ENCODE measurements at regions not wholly inside any gene's neighbourhood (a gene's known extent, or its start where the extent isn't known, plus 50 kb on each side); places are given as distances from the start of the nearest gene placed in this dataset.

DNA sequence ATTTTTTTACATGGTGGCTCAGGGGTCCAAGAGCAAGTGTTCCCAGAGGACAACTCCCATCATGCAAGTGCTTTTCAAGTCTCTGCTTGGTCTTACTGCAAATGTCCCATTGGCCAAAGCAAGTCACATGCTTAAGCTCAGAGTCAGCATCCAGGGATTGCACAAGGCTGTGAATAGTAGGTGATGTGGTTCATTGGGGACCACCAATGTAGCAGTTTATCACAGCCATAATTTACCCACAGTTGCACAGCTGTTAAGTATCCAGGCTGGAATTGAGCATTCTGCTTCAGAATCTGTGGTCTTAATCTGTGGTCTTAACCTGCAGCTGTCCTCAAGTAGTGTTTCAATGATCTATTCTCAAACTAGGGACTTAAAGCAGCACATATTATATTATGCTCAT lies 71.4 kb upstream of the PLCL2 start:
- H3K36me3 ChIP-seq (ENCODE audit: insufficient read depth), result no peaks in the 10 kb centered on the region; the same call in 1 of the 2 replicates
- no peaks in the 10 kb centered on the region for H3K27me3 Mint-ChIP-seq (ENCODE audit: insufficient read depth, low read depth, poor library complexity)
- H3K36me3 Mint-ChIP-seq (ENCODE audit: low read depth), result no peaks in the 10 kb centered on the region
- H3K4me2 ChIP-seq, result no peak overlapping the region
- H3K4me1 Mint-ChIP-seq, result peaks cover 25% of the 10 kb centered on the region
- no peaks in the 10 kb centered on the region for H4K20me1 ChIP-seq (replicated peaks; ENCODE audit: insufficient read depth)
- TF ChIP-seq JUNB (IDR thresholded peaks at IDR 0.05; ENCODE audit: unreplicated experiment), result no peak
- no peak for TF ChIP-seq NANOG (IDR thresholded peaks at IDR 0.05; ENCODE audit: borderline replicate concordance)
- TF ChIP-seq ZNF331 (CRISPR knock-in tag; IDR thresholded peaks at IDR 0.05; ENCODE audit: low read depth), result no peak
- no peak for TF ChIP-seq POLR2AphosphoS5 (IDR thresholded peaks at IDR 0.05; ENCODE audit: low read depth)
- no peak for TF ChIP-seq ZNF114 (CRISPR knock-in tag; IDR thresholded peaks at IDR 0.05)
- TF ChIP-seq STAT1 (IDR thresholded peaks at IDR 0.05; ENCODE audit: unreplicated experiment), result no peak
- no peak for TF ChIP-seq EZH2phosphoT487 (IDR thresholded peaks at IDR 0.05; ENCODE audit: unreplicated experiment)
- no peak for TF ChIP-seq EZH2 (IDR thresholded peaks at IDR 0.05; ENCODE audit: low read depth, unreplicated experiment)
- TF ChIP-seq, protein P1, sequence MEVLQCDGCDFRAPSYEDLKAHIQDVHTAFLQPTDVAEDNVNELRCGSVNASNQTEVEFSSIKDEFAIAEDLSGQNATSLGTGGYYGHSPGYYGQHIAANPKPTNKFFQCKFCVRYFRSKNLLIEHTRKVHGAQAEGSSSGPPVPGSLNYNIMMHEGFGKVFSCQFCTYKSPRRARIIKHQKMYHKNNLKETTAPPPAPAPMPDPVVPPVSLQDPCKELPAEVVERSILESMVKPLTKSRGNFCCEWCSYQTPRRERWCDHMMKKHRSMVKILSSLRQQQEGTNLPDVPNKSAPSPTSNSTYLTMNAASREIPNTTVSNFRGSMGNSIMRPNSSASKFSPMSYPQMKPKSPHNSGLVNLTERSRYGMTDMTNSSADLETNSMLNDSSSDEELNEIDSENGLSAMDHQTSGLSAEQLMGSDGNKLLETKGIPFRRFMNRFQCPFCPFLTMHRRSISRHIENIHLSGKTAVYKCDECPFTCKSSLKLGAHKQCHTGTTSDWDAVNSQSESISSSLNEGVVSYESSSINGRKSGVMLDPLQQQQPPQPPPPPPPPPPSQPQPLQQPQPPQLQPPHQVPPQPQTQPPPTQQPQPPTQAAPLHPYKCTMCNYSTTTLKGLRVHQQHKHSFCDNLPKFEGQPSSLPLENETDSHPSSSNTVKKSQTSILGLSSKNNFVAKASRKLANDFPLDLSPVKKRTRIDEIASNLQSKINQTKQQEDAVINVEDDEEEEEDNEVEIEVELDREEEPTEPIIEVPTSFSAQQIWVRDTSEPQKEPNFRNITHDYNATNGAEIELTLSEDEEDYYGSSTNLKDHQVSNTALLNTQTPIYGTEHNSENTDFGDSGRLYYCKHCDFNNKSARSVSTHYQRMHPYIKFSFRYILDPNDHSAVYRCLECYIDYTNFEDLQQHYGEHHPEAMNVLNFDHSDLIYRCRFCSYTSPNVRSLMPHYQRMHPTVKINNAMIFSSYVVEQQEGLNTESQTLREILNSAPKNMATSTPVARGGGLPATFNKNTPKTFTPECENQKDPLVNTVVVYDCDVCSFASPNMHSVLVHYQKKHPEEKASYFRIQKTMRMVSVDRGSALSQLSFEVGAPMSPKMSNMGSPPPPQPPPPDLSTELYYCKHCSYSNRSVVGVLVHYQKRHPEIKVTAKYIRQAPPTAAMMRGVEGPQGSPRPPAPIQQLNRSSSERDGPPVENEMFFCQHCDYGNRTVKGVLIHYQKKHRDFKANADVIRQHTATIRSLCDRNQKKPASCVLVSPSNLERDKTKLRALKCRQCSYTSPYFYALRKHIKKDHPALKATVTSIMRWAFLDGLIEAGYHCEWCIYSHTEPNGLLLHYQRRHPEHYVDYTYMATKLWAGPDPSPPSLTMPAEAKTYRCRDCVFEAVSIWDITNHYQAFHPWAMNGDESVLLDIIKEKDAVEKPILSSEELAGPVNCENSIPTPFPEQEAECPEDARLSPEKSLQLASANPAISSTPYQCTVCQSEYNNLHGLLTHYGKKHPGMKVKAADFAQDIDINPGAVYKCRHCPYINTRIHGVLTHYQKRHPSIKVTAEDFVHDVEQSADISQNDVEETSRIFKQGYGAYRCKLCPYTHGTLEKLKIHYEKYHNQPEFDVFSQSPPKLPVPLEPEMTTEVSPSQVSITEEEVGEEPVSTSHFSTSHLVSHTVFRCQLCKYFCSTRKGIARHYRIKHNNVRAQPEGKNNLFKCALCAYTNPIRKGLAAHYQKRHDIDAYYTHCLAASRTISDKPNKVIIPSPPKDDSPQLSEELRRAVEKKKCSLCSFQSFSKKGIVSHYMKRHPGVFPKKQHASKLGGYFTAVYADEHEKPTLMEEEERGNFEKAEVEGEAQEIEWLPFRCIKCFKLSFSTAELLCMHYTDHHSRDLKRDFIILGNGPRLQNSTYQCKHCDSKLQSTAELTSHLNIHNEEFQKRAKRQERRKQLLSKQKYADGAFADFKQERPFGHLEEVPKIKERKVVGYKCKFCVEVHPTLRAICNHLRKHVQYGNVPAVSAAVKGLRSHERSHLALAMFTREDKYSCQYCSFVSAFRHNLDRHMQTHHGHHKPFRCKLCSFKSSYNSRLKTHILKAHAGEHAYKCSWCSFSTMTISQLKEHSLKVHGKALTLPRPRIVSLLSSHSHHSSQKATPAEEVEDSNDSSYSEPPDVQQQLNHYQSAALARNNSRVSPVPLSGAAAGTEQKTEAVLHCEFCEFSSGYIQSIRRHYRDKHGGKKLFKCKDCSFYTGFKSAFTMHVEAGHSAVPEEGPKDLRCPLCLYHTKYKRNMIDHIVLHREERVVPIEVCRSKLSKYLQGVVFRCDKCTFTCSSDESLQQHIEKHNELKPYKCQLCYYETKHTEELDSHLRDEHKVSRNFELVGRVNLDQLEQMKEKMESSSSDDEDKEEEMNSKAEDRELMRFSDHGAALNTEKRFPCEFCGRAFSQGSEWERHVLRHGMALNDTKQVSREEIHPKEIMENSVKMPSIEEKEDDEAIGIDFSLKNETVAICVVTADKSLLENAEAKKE (CRISPR knock-in tag; IDR thresholded peaks at IDR 0.05), result no peak
- ATAC-seq (no peak), DNase-seq (ENCODE audit: low spot score) (no peak)
- no peak overlapping the region for H3K4me3 ChIP-seq
- H3K79me2 ChIP-seq (replicated peaks; ENCODE audit: insufficient read depth), result no peaks in the 10 kb centered on the region
- no peaks in the 10 kb centered on the region; the same call in 2 of the 3 replicates for H3K9me3 Mint-ChIP-seq
- peaks cover 24% of the 10 kb centered on the region for H3K4me1 ChIP-seq (ENCODE audit: insufficient read depth)
- H3K4me3 Mint-ChIP-seq, result no peak overlapping the region
- H3K27ac ChIP-seq (ENCODE audit: low read depth), result no peak overlapping the region
- H3F3A ChIP-seq (replicated peaks; ENCODE audit: low read depth), result no peaks in the 10 kb centered on the region
- peaks cover 20% of the 10 kb centered on the region for H3K9me2 ChIP-seq (ENCODE audit: insufficient read depth)
- no peak overlapping the region for H3K27ac Mint-ChIP-seq
- no peaks in the 10 kb centered on the region for H3K27me3 ChIP-seq (ENCODE audit: insufficient read depth)
- H2AFZ ChIP-seq, result no peak overlapping the region

Data from GM23338 (cell line).